OCI-LY7 (cell line): ENCODE measurements at regions not wholly inside any gene's neighbourhood (a gene's known extent, or its start where the extent isn't known, plus 50 kb on each side); places are given as distances from the start of the nearest gene placed in this dataset.

Experiments
- EZH2phosphoT487 ChIP-seq: fragments of 200-600 bp; sonication (generic); IDR thresholded peaks from 2 replicates; pipeline ENCODE4 v1.6.1; 2018; ENCODE audit warnings: low read depth, borderline replicate concordance, mild to moderate bottlenecking, mixed run types, antibody characterized with exemption, low read length, moderate library complexity, mixed read lengths
- TF ChIP-seq, protein P1 (sequence below): fragments of 200-600 bp; sonication (generic); conservative IDR thresholded peaks from 2 replicates; pipeline ENCODE4 v1.5.1; 2014; ENCODE audit warnings: mild to moderate bottlenecking, antibody characterized with exemption, low read length, moderate library complexity, mixed read lengths

DNA sequence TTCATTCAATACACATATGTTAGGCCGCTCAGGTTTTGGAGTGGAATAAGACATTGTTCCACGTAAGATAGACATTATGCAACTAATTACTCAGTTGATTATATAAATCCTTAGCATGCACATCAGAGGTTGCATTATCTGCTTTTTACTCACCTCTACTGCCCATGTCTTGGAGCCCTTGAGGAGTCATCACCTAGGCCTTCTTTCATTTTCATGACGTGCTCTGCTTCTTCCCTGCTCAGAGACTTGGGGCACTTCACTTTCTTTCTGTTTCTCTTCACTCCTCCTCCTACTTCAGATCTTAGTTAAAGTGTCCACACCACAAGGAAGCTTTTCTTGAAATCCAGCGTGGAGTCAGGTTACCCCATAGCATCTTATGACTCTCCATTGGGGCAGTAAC, 241.1 kb downstream of the TLR4 start:
- TF ChIP-seq, protein P1, sequence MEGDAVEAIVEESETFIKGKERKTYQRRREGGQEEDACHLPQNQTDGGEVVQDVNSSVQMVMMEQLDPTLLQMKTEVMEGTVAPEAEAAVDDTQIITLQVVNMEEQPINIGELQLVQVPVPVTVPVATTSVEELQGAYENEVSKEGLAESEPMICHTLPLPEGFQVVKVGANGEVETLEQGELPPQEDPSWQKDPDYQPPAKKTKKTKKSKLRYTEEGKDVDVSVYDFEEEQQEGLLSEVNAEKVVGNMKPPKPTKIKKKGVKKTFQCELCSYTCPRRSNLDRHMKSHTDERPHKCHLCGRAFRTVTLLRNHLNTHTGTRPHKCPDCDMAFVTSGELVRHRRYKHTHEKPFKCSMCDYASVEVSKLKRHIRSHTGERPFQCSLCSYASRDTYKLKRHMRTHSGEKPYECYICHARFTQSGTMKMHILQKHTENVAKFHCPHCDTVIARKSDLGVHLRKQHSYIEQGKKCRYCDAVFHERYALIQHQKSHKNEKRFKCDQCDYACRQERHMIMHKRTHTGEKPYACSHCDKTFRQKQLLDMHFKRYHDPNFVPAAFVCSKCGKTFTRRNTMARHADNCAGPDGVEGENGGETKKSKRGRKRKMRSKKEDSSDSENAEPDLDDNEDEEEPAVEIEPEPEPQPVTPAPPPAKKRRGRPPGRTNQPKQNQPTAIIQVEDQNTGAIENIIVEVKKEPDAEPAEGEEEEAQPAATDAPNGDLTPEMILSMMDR, result no peak
- TF ChIP-seq EZH2phosphoT487, result no peak
